Esophagus muscularis mucosa (tissue), 4 donors: ENCODE measurements at regions not wholly inside any gene's neighbourhood (a gene's known extent, or its start where the extent isn't known, plus 50 kb on each side); places are given as distances from the start of the nearest gene placed in this dataset.

Source experiments
- DNase-seq: peaks from one replicate; pipeline ENCODE4 v3.0.0-alpha.2; 2017; ENCODE audit errors: extremely low spot score
- H3K27ac ChIP-seq, 4 donors: fragments of 200-600 bp; sonication (generic); replicated peaks in 1 of 4; 1 replicate in 3 of 4; 2 replicates in 1 of 4; pipeline ENCODE4 v1.5.1; 2016 to 2019; ENCODE audit warnings: mild to moderate bottlenecking in 1 of 4
- H3K27me3 ChIP-seq, 4 donors: fragments of 200-600 bp; sonication (generic); one replicate each; pipeline versions ENCODE4 v1.5.1 to v1.6.0; 2016 to 2019
- H3K36me3 ChIP-seq, 4 donors: fragments of 200-600 bp; sonication (generic); one replicate each; pipeline ENCODE4 v1.5.1; 2016 to 2019
- H3K4me1 ChIP-seq, 4 donors: fragments of 200-600 bp; sonication (generic); one replicate each; pipeline ENCODE4 v1.5.1; 2016 to 2019
- H3K4me3 ChIP-seq, 4 donors: fragments of 200-600 bp; sonication (generic); 1 replicate in 2 of 4; 2 replicates in 2 of 4; pipeline ENCODE4 v1.5.1; 2016 to 2019; ENCODE audit warnings: mild to moderate bottlenecking in 4 of 4, moderate library complexity in 1 of 4
- H3K9me3 ChIP-seq, 4 donors: fragments of 200-600 bp; sonication (generic); 1 replicate in 3 of 4; 2 replicates in 1 of 4; pipeline ENCODE4 v1.5.1; 2016 to 2019
- EP300 ChIP-seq: sonication (generic); formaldehyde crosslinking; IDR thresholded peaks from one replicate; pipeline ENCODE4 v1.6.1; 2017; ENCODE audit warnings: antibody characterized with exemption
- POLR2A ChIP-seq: fragments of 450-650 bp; IDR thresholded peaks from one replicate; pipeline ENCODE4 v1.6.1; 2017; ENCODE audit warnings: antibody characterized with exemption, moderate library complexity, mild to moderate bottlenecking, low read depth
- POLR2AphosphoS5 ChIP-seq, 2 donors: sonication (generic); formaldehyde crosslinking; IDR thresholded peaks; one replicate each; pipeline ENCODE4 v1.6.1; 2017; ENCODE audit warnings: antibody characterized with exemption in 2 of 2
- WGBS: methylation state at CpG from one replicate; pipeline ENCODE4 v1.1.5; 2018; 5-methylcytosine and 5-hydroxymethylcytosine counted together
- intact Hi-C: fragments of 100-400 bp; cut with DNase I; formaldehyde crosslinking; loops from one replicate; pipeline ENCODE4 v1.15.1; 2023
- TF ChIP-seq, protein P1 (sequence below), 3 experiments: fragments of 200-600 bp in 2 of 3; fragments of 450-650 bp in 1 of 3; sonication (generic) in 2 of 3; IDR thresholded peaks; one replicate each; pipeline ENCODE4 v1.5.1; 2017 to 2019; ENCODE audit warnings: antibody characterized with exemption in 3 of 3, mild to moderate bottlenecking in 2 of 3, moderate library complexity in 1 of 3

- H3K4me3 ChIP-seq = no peak overlapping the region
- no peaks in the 10 kb centered on the region for H3K4me1 ChIP-seq
- intact Hi-C loops = no loop called here
- WGBS = 97% methylated on average over 10 of the region's 10 CpGs
- no peak overlapping the region for H3K27ac ChIP-seq
- DNase-seq = no peak
- no peaks in the 10 kb centered on the region for H3K27me3 ChIP-seq
- no peaks in the 10 kb centered on the region for H3K9me3 ChIP-seq
- no peak for TF ChIP-seq EP300
- TF ChIP-seq POLR2AphosphoS5 (IDR thresholded peaks at IDR 0.05) = no peak
- H3K36me3 ChIP-seq = no peaks in the 10 kb centered on the region
These were observed 177.6 kb downstream of the HHIPL2 start for GRCh38 chr1:222370081-222370912.

DNA sequence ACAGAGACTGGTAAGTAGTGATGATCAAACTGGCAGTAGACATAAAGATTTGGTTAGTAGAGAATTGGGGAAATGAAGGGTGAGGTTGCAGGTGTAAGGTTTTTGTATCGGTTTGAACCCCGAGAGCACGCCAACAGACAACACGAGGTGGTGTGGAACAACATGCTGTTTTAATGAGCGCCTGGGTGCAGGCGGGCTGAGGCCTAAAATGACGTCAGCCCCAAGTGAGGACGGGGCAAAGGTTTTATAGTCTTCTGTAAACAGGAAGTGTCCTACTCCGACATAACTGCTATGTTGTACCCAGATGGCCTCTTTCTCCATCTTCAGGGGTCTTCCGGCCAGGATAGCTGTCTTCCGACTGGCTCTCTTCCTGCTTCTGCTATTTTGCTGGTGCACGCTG is 178.8 kb downstream of the HHIPL2 start:
- no peaks in the 10 kb centered on the region for H3K9me3 ChIP-seq
- no peak overlapping the region for H3K4me3 ChIP-seq
- no peak for DNase-seq
- no peaks in the 10 kb centered on the region for H3K36me3 ChIP-seq
- intact Hi-C loops = no loop called here
- no peak overlapping the region for H3K27ac ChIP-seq
- H3K27me3 ChIP-seq = no peaks in the 10 kb centered on the region
- no peak for TF ChIP-seq EP300
- TF ChIP-seq POLR2AphosphoS5 (IDR thresholded peaks at IDR 0.05) = no peak
- TF ChIP-seq POLR2A = no peak
- TF ChIP-seq, protein P1, sequence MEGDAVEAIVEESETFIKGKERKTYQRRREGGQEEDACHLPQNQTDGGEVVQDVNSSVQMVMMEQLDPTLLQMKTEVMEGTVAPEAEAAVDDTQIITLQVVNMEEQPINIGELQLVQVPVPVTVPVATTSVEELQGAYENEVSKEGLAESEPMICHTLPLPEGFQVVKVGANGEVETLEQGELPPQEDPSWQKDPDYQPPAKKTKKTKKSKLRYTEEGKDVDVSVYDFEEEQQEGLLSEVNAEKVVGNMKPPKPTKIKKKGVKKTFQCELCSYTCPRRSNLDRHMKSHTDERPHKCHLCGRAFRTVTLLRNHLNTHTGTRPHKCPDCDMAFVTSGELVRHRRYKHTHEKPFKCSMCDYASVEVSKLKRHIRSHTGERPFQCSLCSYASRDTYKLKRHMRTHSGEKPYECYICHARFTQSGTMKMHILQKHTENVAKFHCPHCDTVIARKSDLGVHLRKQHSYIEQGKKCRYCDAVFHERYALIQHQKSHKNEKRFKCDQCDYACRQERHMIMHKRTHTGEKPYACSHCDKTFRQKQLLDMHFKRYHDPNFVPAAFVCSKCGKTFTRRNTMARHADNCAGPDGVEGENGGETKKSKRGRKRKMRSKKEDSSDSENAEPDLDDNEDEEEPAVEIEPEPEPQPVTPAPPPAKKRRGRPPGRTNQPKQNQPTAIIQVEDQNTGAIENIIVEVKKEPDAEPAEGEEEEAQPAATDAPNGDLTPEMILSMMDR (IDR thresholded peaks at IDR 0.05) = no peak
- no peaks in the 10 kb centered on the region for H3K4me1 ChIP-seq
- WGBS = 76% methylated on average over 12 of the region's 12 CpGs

DNA sequence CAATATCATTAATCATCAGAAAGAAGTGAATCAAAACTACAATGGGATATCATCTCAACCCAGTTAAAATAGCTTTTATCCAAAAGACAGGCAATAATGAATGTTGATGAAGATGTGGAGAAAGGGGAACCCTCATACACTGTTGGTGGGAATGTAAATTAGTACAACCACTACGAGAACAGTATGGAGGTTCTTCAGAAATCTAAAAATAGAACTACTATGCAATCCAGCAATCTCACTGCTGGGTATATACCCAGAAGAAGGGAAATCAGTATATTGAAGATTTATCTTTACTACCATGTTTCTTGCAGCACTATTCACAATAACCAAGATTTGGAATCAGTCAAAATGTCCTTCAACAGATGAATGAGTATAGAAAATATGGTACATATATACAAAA is 189.8 kb downstream of the HHIPL2 start:
- DNase-seq = no peak
- H3K27me3 ChIP-seq = no peaks in the 10 kb centered on the region
- intact Hi-C loops = no loop called here
- H3K4me3 ChIP-seq = no peak overlapping the region
- H3K36me3 ChIP-seq = no peaks in the 10 kb centered on the region
- TF ChIP-seq POLR2AphosphoS5 (IDR thresholded peaks at IDR 0.05) = no peak
- no peaks in the 10 kb centered on the region for H3K4me1 ChIP-seq
- H3K27ac ChIP-seq = no peak overlapping the region
- WGBS = 4% methylated on average over 1 of the region's 1 CpG
- peaks cover 0 to 8% (median 2%) of the 10 kb centered on the region in 4 donors for H3K9me3 ChIP-seq

GRCh38 chr1:222357252-222357651 is 190.7 kb downstream of the HHIPL2 start:
- no peak overlapping the region for H3K4me3 ChIP-seq
- intact Hi-C loops = no loop called here
- DNase-seq = peak; percentile 39
- WGBS = 95% methylated on average over 4 of the region's 4 CpGs
- H3K4me1 ChIP-seq = no peaks in the 10 kb centered on the region
- no peaks in the 10 kb centered on the region for H3K36me3 ChIP-seq
- no peak for TF ChIP-seq POLR2AphosphoS5 (IDR thresholded peaks at IDR 0.05)
- TF ChIP-seq, protein P1 (IDR thresholded peaks at IDR 0.05) = no peak
- TF ChIP-seq EP300 = no peak
- no peak overlapping the region for H3K27ac ChIP-seq
- H3K9me3 ChIP-seq = peaks cover 0 to 8% (median 2%) of the 10 kb centered on the region in 4 donors
- H3K27me3 ChIP-seq = no peaks in the 10 kb centered on the region

- DNase-seq = peak; percentile 47
- 95% methylated on average over 3 of the region's 3 CpGs for WGBS
- TF ChIP-seq EP300 = no peak
- TF ChIP-seq POLR2AphosphoS5 (IDR thresholded peaks at IDR 0.05) = no peak
- TF ChIP-seq, protein P1 (IDR thresholded peaks at IDR 0.05) = no peak
- TF ChIP-seq POLR2A = no peak
- Histone ChIP-seq H3K36me3 (no peaks in the 10 kb centered on the region), H3K9me3 (peaks cover 0 to 4% (median 0%) of the 10 kb centered on the region in 4 donors), H3K4me3 (no peak overlapping the region), H3K4me1 (no peaks in the 10 kb centered on the region), H3K27me3 (no peaks in the 10 kb centered on the region), H3K27ac (no peak overlapping the region)
- intact Hi-C loops = no loop called here
These were observed 200.3 kb downstream of the HHIPL2 start for GRCh38 chr1:222347627-222348026.

DNA sequence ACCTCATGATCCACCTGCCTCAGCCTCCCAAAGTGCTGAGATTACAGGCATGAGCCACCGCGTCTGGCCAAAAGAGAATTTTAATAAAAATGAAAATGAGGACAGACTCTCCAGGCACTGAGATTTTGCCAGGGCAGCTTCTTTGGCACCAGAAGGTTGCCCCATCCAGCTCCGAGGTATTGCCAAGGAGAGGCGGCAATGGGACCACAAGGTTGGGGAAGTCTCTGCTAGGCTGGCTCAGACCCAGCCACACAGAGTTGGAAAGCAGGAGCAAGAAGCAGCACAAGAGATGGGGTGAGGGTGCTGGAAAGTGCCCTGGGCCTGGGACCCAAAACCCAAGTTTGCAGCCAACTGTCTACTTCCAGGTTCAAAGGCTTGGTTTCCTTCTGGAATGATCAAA is 200.9 kb downstream of the HHIPL2 start:
- WGBS = 96% methylated on average over 4 of the region's 4 CpGs
- H3K36me3 ChIP-seq = no peaks in the 10 kb centered on the region
- TF ChIP-seq POLR2A (no peak), EP300 (no peak), POLR2AphosphoS5 (IDR thresholded peaks at IDR 0.05) (no peak)
- TF ChIP-seq, protein P1 (IDR thresholded peaks at IDR 0.05) = no peak
- intact Hi-C loops = no loop called here
- H3K9me3 ChIP-seq = peaks cover 0 to 4% (median 0%) of the 10 kb centered on the region in 4 donors
- peak; percentile 53 for DNase-seq
- no peaks in the 10 kb centered on the region for H3K4me1 ChIP-seq
- no peaks in the 10 kb centered on the region for H3K27me3 ChIP-seq
- H3K4me3 ChIP-seq = no peak overlapping the region
- no peak overlapping the region for H3K27ac ChIP-seq
